GM18505 (cell line): ENCODE measurements at regions not wholly inside any gene's neighbourhood (a gene's known extent, or its start where the extent isn't known, plus 50 kb on each side); places are given as distances from the start of the nearest gene placed in this dataset.

Source experiments
- ATAC-seq: cut with Tn5 transposase; IDR thresholded peaks from one replicate; pipeline ENCODE4 v1.9.1; 2021; ENCODE audit not compliant: unreplicated experiment
- POLR2A ChIP-seq: IDR thresholded peaks from 4 replicates; pipeline ENCODE4 v1.6.1; 2011; ENCODE audit warnings: borderline replicate concordance; ENCODE audit not compliant: insufficient read depth, insufficient read length; ENCODE audit errors: extremely low read depth

GRCh38 chr3:56990641-56991015 lies 69.8 kb upstream of the SPATA12 start:
- ATAC-seq = no peak
- TF ChIP-seq POLR2A = no peak

GRCh38 chr3:56989977-56990640 lies 70.4 kb upstream of the SPATA12 start:
- no peak for ATAC-seq
- no peak for TF ChIP-seq POLR2A

- ATAC-seq = no peak
- TF ChIP-seq POLR2A = no peak
Measured at GRCh38 chr3:56989169-56989976, 71.1 kb upstream of the SPATA12 start.

GRCh38 chr3:56988458-56989168 lies 71.9 kb upstream of the SPATA12 start:
- TF ChIP-seq POLR2A = no peak

GRCh38 chr3:56987238-56987895 lies 73.1 kb upstream of the SPATA12 start:
- ATAC-seq = no peak
- no peak for TF ChIP-seq POLR2A

More at GRCh38 chr3:56988458-56989168, 71.9 kb upstream of the SPATA12 start:
- ATAC-seq = no peak

GRCh38 chr3:56986347-56986746 lies 74.1 kb upstream of the SPATA12 start:
- no peak for ATAC-seq
- TF ChIP-seq POLR2A = no peak

- no peak for TF ChIP-seq POLR2A
- no peak for ATAC-seq
Measured at GRCh38 chr3:56985878-56986277, 74.6 kb upstream of the SPATA12 start.

- ATAC-seq = no peak
- no peak for TF ChIP-seq POLR2A
Measured at GRCh38 chr3:56985460-56985859, 75.0 kb upstream of the SPATA12 start.

GRCh38 chr3:56983427-56983826 lies 77.0 kb upstream of the SPATA12 start:
- ATAC-seq = no peak
- TF ChIP-seq POLR2A = no peak

GRCh38 chr3:56981445-56982230 lies 78.8 kb upstream of the SPATA12 start:
- ATAC-seq = no peak
- TF ChIP-seq POLR2A = no peak

- TF ChIP-seq POLR2A = no peak
- ATAC-seq = no peak
Measured at GRCh38 chr3:56980798-56981390, 79.6 kb upstream of the SPATA12 start.

GRCh38 chr3:56980243-56980642 lies 80.2 kb upstream of the SPATA12 start:
- no peak for ATAC-seq
- TF ChIP-seq POLR2A = no peak
